Endothelial cell (in vitro differentiated cells): ENCODE measurements at regions not wholly inside any gene's neighbourhood (a gene's known extent, or its start where the extent isn't known, plus 50 kb on each side); places are given as distances from the start of the nearest gene placed in this dataset.

Experiments used
- DNase-seq: peaks from one replicate; pipeline ENCODE4 v3.0.0; 2021; ENCODE audit warnings: low spot score
- H3K27ac Mint-ChIP-seq: one replicate; pipeline ENCODE4 v1.8.0; 2021; ENCODE audit warnings: mixed read lengths, inconsistent platforms; ENCODE audit not compliant: unreplicated experiment
- H3K27me3 Mint-ChIP-seq: one replicate; pipeline ENCODE4 v1.8.0; 2021; ENCODE audit warnings: mild to moderate bottlenecking, moderate library complexity, mixed read lengths, inconsistent platforms; ENCODE audit not compliant: unreplicated experiment
- H3K36me3 Mint-ChIP-seq: one replicate; pipeline ENCODE4 v1.8.0; 2021; ENCODE audit warnings: mild to moderate bottlenecking, low read depth, mixed read lengths, inconsistent platforms; ENCODE audit not compliant: unreplicated experiment
- H3K4me1 Mint-ChIP-seq: one replicate; pipeline ENCODE4 v1.8.0; 2021; ENCODE audit warnings: mild to moderate bottlenecking, mixed read lengths, inconsistent platforms; ENCODE audit not compliant: unreplicated experiment
- H3K4me3 Mint-ChIP-seq: one replicate; pipeline ENCODE4 v1.8.0; 2021; ENCODE audit warnings: mild to moderate bottlenecking, mixed read lengths, inconsistent platforms; ENCODE audit not compliant: unreplicated experiment
- H3K9me3 Mint-ChIP-seq: one replicate; pipeline ENCODE4 v1.8.0; 2021; ENCODE audit warnings: mixed read lengths, inconsistent platforms; ENCODE audit not compliant: unreplicated experiment
- TF ChIP-seq, protein P1 (sequence below): fragments of 200-600 bp; sonication (generic); IDR thresholded peaks from one replicate; pipeline ENCODE4 v1.5.0; 2021; ENCODE audit warnings: antibody characterized with exemption; ENCODE audit not compliant: unreplicated experiment

DNA sequence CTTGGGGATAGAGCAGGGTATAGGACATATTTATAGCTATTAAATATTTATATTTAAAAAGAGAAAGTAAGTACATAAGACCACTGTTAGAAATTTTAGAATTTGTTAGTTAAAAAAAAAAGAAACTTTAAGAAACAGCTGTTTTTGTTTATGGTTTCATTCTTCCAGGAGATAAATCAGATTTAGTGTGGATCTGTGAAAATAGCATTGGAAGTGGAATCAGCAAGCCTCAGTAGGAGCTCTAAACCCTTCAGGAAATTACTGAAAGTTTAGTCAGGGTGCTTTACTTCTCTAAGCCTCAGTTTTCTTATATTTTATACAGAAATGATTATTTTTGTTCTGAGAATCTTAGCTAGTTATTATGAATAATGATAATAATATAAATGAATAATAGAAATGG, 316.0 kb upstream of the NOVA1 start:
- H3K4me3 Mint-ChIP-seq = no peak overlapping the region
- no peak for DNase-seq
- H3K27me3 Mint-ChIP-seq = no peaks in the 10 kb centered on the region
- H3K9me3 Mint-ChIP-seq = no peaks in the 10 kb centered on the region
- H3K4me1 Mint-ChIP-seq = peaks cover 6% of the 10 kb centered on the region
- H3K36me3 Mint-ChIP-seq = no peaks in the 10 kb centered on the region
- H3K27ac Mint-ChIP-seq = no peak overlapping the region
- TF ChIP-seq, protein P1, sequence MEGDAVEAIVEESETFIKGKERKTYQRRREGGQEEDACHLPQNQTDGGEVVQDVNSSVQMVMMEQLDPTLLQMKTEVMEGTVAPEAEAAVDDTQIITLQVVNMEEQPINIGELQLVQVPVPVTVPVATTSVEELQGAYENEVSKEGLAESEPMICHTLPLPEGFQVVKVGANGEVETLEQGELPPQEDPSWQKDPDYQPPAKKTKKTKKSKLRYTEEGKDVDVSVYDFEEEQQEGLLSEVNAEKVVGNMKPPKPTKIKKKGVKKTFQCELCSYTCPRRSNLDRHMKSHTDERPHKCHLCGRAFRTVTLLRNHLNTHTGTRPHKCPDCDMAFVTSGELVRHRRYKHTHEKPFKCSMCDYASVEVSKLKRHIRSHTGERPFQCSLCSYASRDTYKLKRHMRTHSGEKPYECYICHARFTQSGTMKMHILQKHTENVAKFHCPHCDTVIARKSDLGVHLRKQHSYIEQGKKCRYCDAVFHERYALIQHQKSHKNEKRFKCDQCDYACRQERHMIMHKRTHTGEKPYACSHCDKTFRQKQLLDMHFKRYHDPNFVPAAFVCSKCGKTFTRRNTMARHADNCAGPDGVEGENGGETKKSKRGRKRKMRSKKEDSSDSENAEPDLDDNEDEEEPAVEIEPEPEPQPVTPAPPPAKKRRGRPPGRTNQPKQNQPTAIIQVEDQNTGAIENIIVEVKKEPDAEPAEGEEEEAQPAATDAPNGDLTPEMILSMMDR = no peak

DNA sequence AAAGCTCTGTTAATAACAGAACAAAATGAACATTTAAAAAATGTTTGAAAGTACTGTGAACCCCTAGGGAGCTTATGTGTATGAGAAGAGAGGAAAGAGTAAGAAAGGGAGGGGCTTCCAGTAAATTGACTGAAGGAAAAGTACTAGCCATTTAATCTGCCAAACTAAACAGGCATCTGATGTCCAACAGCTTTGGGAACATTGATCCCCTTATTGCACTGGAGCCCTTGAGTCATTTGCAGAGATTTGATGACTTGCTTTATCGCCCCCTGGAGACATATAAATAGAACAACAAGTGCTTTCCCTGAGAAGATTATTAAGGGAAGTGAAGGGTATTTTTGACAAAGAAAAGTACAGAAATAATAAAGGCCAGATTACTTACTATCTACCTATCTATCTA, 319.3 kb upstream of the NOVA1 start:
- no peaks in the 10 kb centered on the region for H3K9me3 Mint-ChIP-seq
- TF ChIP-seq, protein P1 = peak; percentile 38
- no peaks in the 10 kb centered on the region for H3K36me3 Mint-ChIP-seq
- H3K4me1 Mint-ChIP-seq = peaks cover 6% of the 10 kb centered on the region
- H3K27ac Mint-ChIP-seq = no peak overlapping the region
- H3K4me3 Mint-ChIP-seq = no peak overlapping the region
- no peak for DNase-seq
- H3K27me3 Mint-ChIP-seq = no peaks in the 10 kb centered on the region

DNA sequence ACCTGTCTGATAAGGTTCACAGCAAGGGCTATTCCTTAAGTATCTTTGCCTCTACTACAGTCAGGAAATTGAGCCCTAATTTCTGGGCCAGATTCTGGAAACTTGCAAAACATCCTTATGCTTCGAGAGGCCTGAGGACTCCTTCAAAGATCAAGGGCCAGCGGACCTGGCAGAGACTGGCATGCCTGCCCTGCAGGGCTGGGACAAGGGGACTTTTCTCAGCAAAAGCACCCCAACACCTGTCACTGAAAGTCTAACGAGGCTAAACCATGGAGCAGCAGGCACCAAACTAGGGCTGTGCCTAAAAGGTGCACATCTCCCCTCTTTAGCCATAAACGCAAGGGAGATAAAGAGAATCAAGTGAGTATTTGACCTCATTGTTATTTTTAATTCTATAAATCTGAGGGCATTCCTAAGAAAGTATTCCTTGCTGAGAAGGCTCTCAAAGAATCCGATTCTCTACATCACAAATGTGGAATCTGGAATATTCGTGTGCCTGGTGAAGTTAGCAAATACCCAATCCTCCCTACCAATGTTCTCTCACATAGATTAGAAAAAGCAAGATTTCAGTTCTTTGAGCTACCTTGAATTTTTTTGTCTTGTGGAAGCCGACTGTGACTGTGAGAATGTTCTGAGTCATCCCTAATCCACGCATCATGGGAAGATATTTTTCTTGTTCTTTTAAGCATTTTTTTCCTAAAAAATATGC, 328.2 kb upstream of the NOVA1 start:
- Mint-ChIP-seq H3K27ac (no peak overlapping the region), H3K27me3 (peaks cover 1% of the 10 kb centered on the region), H3K9me3 (no peaks in the 10 kb centered on the region), H3K4me1 (peaks cover 13% of the 10 kb centered on the region), H3K36me3 (no peaks in the 10 kb centered on the region), H3K4me3 (no peak overlapping the region)
- TF ChIP-seq, protein P1 = no peak
- DNase-seq = no peak

DNA sequence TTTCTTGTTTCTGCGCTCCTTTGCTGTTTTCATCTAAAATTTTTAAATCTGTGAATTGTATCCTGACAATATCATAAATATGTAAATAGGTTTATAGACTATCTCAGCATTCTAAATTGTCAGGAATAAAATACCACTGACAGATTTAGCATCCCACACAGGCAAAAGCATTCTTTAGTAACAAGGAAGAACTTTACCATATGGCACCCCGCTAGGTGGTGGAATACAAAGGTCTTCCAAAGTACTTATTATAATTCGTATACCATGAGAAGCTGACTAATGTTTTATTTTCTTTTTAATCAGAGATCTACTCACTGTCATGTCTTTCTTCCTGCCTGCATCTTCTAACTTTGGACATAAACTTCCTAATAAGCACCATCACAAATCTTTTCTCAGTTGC, 328.8 kb upstream of the NOVA1 start:
- H3K4me3 Mint-ChIP-seq = no peak overlapping the region
- H3K36me3 Mint-ChIP-seq = no peaks in the 10 kb centered on the region
- peaks cover 13% of the 10 kb centered on the region for H3K4me1 Mint-ChIP-seq
- H3K27ac Mint-ChIP-seq = no peak overlapping the region
- no peaks in the 10 kb centered on the region for H3K9me3 Mint-ChIP-seq
- peaks cover 1% of the 10 kb centered on the region for H3K27me3 Mint-ChIP-seq
- no peak for DNase-seq
- TF ChIP-seq, protein P1 = no peak

DNA sequence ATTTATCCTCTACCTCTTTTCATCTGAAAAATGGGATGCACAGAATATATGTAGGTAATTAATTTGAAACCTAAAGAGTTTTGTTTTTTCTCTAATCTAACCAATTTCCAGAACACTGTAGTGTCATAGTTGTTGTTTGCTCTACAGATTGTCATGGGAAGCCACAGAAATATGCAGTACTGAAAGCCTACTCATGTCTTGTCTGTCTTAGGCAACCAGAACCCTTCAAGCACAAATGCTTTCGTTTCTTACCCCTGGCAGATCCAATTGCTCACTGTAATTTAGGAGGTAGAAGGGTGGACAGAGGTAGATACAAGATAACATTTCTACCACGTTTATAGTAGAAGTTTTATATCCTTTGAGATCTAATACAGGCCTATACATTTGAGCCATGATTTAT, 330.2 kb upstream of the NOVA1 start:
- Mint-ChIP-seq H3K4me1 (peaks cover 20% of the 10 kb centered on the region), H3K27me3 (peaks cover 1% of the 10 kb centered on the region), H3K4me3 (no peak overlapping the region), H3K36me3 (no peaks in the 10 kb centered on the region), H3K9me3 (no peaks in the 10 kb centered on the region), H3K27ac (no peak overlapping the region)
- no peak for DNase-seq
- TF ChIP-seq, protein P1 = no peak
